Astrocyte (in vitro differentiated cells and primary cell): ENCODE measurements at regions not wholly inside any gene's neighbourhood (a gene's known extent, or its start where the extent isn't known, plus 50 kb on each side); places are given as distances from the start of the nearest gene placed in this dataset.

Experiments used
- DNase-seq: peaks from one replicate; pipeline ENCODE4 v3.0.0-alpha.2; 2010; ENCODE audit warnings: low read depth
- FAIRE-seq: peaks from 2 replicates; lab custom pipeline; 2011; peaks lifted over from hg19 to GRCh38; lab: Jason Lieb, UNC
- H2AFZ ChIP-seq: 2 replicates; pipeline ENCODE4 v1.6.0; 2012; ENCODE audit warnings: low read depth, low read length, inconsistent platforms
- H3K27ac ChIP-seq: 2 replicates; pipeline ENCODE4 v1.5.1; 2011; ENCODE audit warnings: low read depth, low read length, inconsistent platforms
- H3K27me3 ChIP-seq: 2 replicates; pipeline ENCODE4 v1.6.0; 2011; ENCODE audit warnings: low read length, inconsistent platforms; ENCODE audit not compliant: insufficient read depth
- H3K36me3 ChIP-seq: 2 replicates; pipeline ENCODE4 v1.5.1; 2011; ENCODE audit warnings: low read length, inconsistent platforms; ENCODE audit not compliant: insufficient read depth
- H3K4me1 ChIP-seq: 2 replicates; pipeline ENCODE4 v1.5.1; 2011; ENCODE audit warnings: low read length, inconsistent platforms; ENCODE audit not compliant: insufficient read depth
- H3K4me2 ChIP-seq: 2 replicates; pipeline ENCODE4 v1.6.0; 2012; ENCODE audit warnings: low read length, inconsistent platforms
- H3K4me3 ChIP-seq: 2 replicates; pipeline ENCODE4 v1.5.1; 2011; ENCODE audit warnings: low read depth, mild to moderate bottlenecking, low read length, inconsistent platforms; ENCODE audit not compliant: insufficient read depth
- H3K79me2 ChIP-seq: 2 replicates; pipeline ENCODE4 v1.6.0; 2012; ENCODE audit warnings: mild to moderate bottlenecking, low read length, inconsistent platforms; ENCODE audit not compliant: insufficient read depth
- H3K9ac ChIP-seq: 2 replicates; pipeline ENCODE4 v1.6.0; 2012; ENCODE audit warnings: mild to moderate bottlenecking, low read length, inconsistent platforms
- H3K9me3 ChIP-seq: 2 replicates; pipeline ENCODE4 v1.5.1; 2012; ENCODE audit warnings: low read depth, mild to moderate bottlenecking, low read length, inconsistent platforms; ENCODE audit not compliant: insufficient read depth
- H4K20me1 ChIP-seq: 2 replicates; pipeline ENCODE4 v1.6.0; 2012; ENCODE audit warnings: low read length, inconsistent platforms; ENCODE audit not compliant: insufficient read depth
- H3K27ac Mint-ChIP-seq: one replicate; pipeline ENCODE4 v1.8.0; 2021; ENCODE audit warnings: mild to moderate bottlenecking, mixed read lengths; ENCODE audit not compliant: unreplicated experiment
- H3K27me3 Mint-ChIP-seq: one replicate; pipeline ENCODE4 v1.8.0; 2021; ENCODE audit warnings: low read depth, mixed read lengths; ENCODE audit not compliant: unreplicated experiment
- H3K36me3 Mint-ChIP-seq: one replicate; pipeline ENCODE4 v1.8.0; 2021; ENCODE audit warnings: low read depth, mixed read lengths; ENCODE audit not compliant: unreplicated experiment
- H3K4me1 Mint-ChIP-seq: one replicate; pipeline ENCODE4 v1.8.0; 2021; ENCODE audit warnings: low read depth, mixed read lengths; ENCODE audit not compliant: unreplicated experiment
- H3K4me3 Mint-ChIP-seq: one replicate; pipeline ENCODE4 v1.8.0; 2021; ENCODE audit warnings: mild to moderate bottlenecking, moderate library complexity, mixed read lengths; ENCODE audit not compliant: unreplicated experiment
- H3K9me3 Mint-ChIP-seq: one replicate; pipeline ENCODE4 v1.8.0; 2021; ENCODE audit warnings: mild to moderate bottlenecking, mixed read lengths; ENCODE audit not compliant: unreplicated experiment
- CTCF ChIP-seq: IDR thresholded peaks from 2 replicates; pipeline ENCODE4 v1.5.1; 2011; ENCODE audit warnings: low read depth, mild to moderate bottlenecking, inconsistent platforms, low read length, moderate library complexity; ENCODE audit not compliant: insufficient read depth
- EZH2 ChIP-seq: IDR thresholded peaks from 2 replicates; pipeline ENCODE4 v1.6.1; 2012; ENCODE audit warnings: mild to moderate bottlenecking, low read length, inconsistent platforms; ENCODE audit not compliant: insufficient read depth

- DNase-seq (no peak), FAIRE-seq (no peak)
- no peak overlapping the region for H2AFZ ChIP-seq
- H3K27ac ChIP-seq = no peak overlapping the region
- H3K27me3 ChIP-seq = no peaks in the 10 kb centered on the region
- no peaks in the 10 kb centered on the region for H3K36me3 Mint-ChIP-seq
- H3K9ac ChIP-seq = no peak overlapping the region
- no peaks in the 10 kb centered on the region for H3K79me2 ChIP-seq
- H3K9me3 Mint-ChIP-seq = no peaks in the 10 kb centered on the region
- H3K9me3 ChIP-seq = peaks cover 3% of the 10 kb centered on the region
- H3K27ac Mint-ChIP-seq = no peak overlapping the region
- H3K27me3 Mint-ChIP-seq = peaks cover 3% of the 10 kb centered on the region
- no peak overlapping the region for H3K4me2 ChIP-seq
- no peak overlapping the region for H3K4me3 ChIP-seq
- TF ChIP-seq CTCF (no peak), EZH2 (no peak)
- H3K4me1 ChIP-seq = no peaks in the 10 kb centered on the region
- no peak overlapping the region for H3K4me3 Mint-ChIP-seq
- H3K4me1 Mint-ChIP-seq = peaks cover 2% of the 10 kb centered on the region
- no peaks in the 10 kb centered on the region for H4K20me1 ChIP-seq
- no peaks in the 10 kb centered on the region for H3K36me3 ChIP-seq
These were observed 267.1 kb downstream of the CYRIA start for GRCh38 chr2:16398486-16399043.

- Mint-ChIP-seq H3K4me1 (peaks cover 2% of the 10 kb centered on the region), H3K27me3 (peaks cover 2% of the 10 kb centered on the region), H3K4me3 (no peak overlapping the region), H3K9me3 (no peaks in the 10 kb centered on the region), H3K36me3 (no peaks in the 10 kb centered on the region), H3K27ac (no peak overlapping the region)
- Histone ChIP-seq H3K4me3 (no peak overlapping the region), H4K20me1 (no peaks in the 10 kb centered on the region), H3K9ac (no peak overlapping the region), H3K27me3 (no peaks in the 10 kb centered on the region), H3K27ac (no peak overlapping the region), H3K36me3 (no peaks in the 10 kb centered on the region), H2AFZ (no peak overlapping the region), H3K9me3 (peaks cover 3% of the 10 kb centered on the region), H3K4me2 (no peak overlapping the region), H3K4me1 (no peaks in the 10 kb centered on the region), H3K79me2 (no peaks in the 10 kb centered on the region)
- FAIRE-seq = no peak
- DNase-seq = no peak
- TF ChIP-seq EZH2 = no peak
- no peak for TF ChIP-seq CTCF
These were observed 267.8 kb downstream of the CYRIA start for GRCh38 chr2:16397681-16398475.

GRCh38 chr2:16396986-16397385, 268.6 kb downstream of the CYRIA start:
- Mint-ChIP-seq H3K4me3 (no peak overlapping the region), H3K9me3 (no peaks in the 10 kb centered on the region), H3K36me3 (no peaks in the 10 kb centered on the region), H3K27me3 (peaks cover 7% of the 10 kb centered on the region), H3K4me1 (peaks cover 2% of the 10 kb centered on the region), H3K27ac (no peak overlapping the region)
- H2AFZ ChIP-seq = no peak overlapping the region
- no peaks in the 10 kb centered on the region for H3K79me2 ChIP-seq
- no peak overlapping the region for H3K9ac ChIP-seq
- TF ChIP-seq CTCF (no peak), EZH2 (no peak)
- no peak for DNase-seq
- no peaks in the 10 kb centered on the region for H3K4me1 ChIP-seq
- no peaks in the 10 kb centered on the region for H4K20me1 ChIP-seq
- H3K4me2 ChIP-seq = no peak overlapping the region
- no peaks in the 10 kb centered on the region for H3K27me3 ChIP-seq
- FAIRE-seq = no peak
- no peak overlapping the region for H3K4me3 ChIP-seq
- H3K27ac ChIP-seq = no peak overlapping the region
- H3K9me3 ChIP-seq = peaks cover 3% of the 10 kb centered on the region
- no peaks in the 10 kb centered on the region for H3K36me3 ChIP-seq
